Karpas-422 (cell line): ENCODE measurements at regions not wholly inside any gene's neighbourhood (a gene's known extent, or its start where the extent isn't known, plus 50 kb on each side); places are given as distances from the start of the nearest gene placed in this dataset.

Experiments
- DNase-seq: peaks from one replicate; pipeline ENCODE4 v3.0.0-alpha.2; 2015
- H2AFZ ChIP-seq: fragments of 200-600 bp; sonication (generic); 2 replicates; pipeline ENCODE4 v1.6.1; 2014; ENCODE audit warnings: antibody characterized with exemption, low read length, mixed read lengths
- H3K27ac ChIP-seq: fragments of 200-600 bp; sonication (generic); 2 replicates; pipeline ENCODE4 v1.5.1; 2014; ENCODE audit warnings: mild to moderate bottlenecking, low read length, moderate library complexity
- H3K27me3 ChIP-seq: fragments of 200-600 bp; sonication (generic); 2 replicates; pipeline ENCODE4 v1.6.1; 2014; ENCODE audit warnings: low read length, mixed read lengths
- H3K36me3 ChIP-seq: fragments of 200-600 bp; sonication (generic); 2 replicates; pipeline ENCODE4 v1.6.1; 2014; ENCODE audit warnings: low read length, mixed read lengths; ENCODE audit not compliant: insufficient read depth
- H3K4me1 ChIP-seq: fragments of 200-600 bp; sonication (generic); 2 replicates; pipeline ENCODE4 v1.6.1; 2014; ENCODE audit warnings: mild to moderate bottlenecking, low read length, mixed read lengths
- H3K4me2 ChIP-seq: fragments of 200-600 bp; sonication (generic); 2 replicates; pipeline ENCODE4 v1.6.1; 2014; ENCODE audit warnings: low read length, low read depth, mild to moderate bottlenecking; ENCODE audit not compliant: poor library complexity, severe bottlenecking
- H3K4me3 ChIP-seq: fragments of 200-600 bp; sonication (generic); 2 replicates; pipeline ENCODE4 v1.5.1; 2014; ENCODE audit warnings: mild to moderate bottlenecking, antibody characterized with exemption, low read length, mixed read lengths
- H3K79me2 ChIP-seq: fragments of 200-600 bp; sonication (generic); 2 replicates; pipeline ENCODE4 v1.6.1; 2014; ENCODE audit warnings: mild to moderate bottlenecking, low read length, mixed read lengths
- H3K9ac ChIP-seq: fragments of 200-600 bp; sonication (generic); 2 replicates; pipeline ENCODE4 v1.6.0; 2014; ENCODE audit warnings: low read length
- H3K9me2 ChIP-seq: fragments of 200-600 bp; sonication (generic), shearing (Covaris generic); replicated peaks from 2 replicates; pipeline ENCODE4 v1.6.0; 2014; ENCODE audit warnings: mild to moderate bottlenecking, low read length, moderate library complexity; ENCODE audit not compliant: insufficient read depth
- H3K9me3 ChIP-seq: fragments of 300-700, 200-600 bp; sonication (generic); 2 replicates; pipeline ENCODE4 v1.6.1; 2014; ENCODE audit warnings: low read length, mixed read lengths
- H4K20me1 ChIP-seq: fragments of 200-600 bp; sonication (generic); 2 replicates; pipeline ENCODE4 v1.6.1; 2014; ENCODE audit warnings: mild to moderate bottlenecking, antibody characterized with exemption, low read length, low read depth; ENCODE audit not compliant: insufficient read depth

DNA sequence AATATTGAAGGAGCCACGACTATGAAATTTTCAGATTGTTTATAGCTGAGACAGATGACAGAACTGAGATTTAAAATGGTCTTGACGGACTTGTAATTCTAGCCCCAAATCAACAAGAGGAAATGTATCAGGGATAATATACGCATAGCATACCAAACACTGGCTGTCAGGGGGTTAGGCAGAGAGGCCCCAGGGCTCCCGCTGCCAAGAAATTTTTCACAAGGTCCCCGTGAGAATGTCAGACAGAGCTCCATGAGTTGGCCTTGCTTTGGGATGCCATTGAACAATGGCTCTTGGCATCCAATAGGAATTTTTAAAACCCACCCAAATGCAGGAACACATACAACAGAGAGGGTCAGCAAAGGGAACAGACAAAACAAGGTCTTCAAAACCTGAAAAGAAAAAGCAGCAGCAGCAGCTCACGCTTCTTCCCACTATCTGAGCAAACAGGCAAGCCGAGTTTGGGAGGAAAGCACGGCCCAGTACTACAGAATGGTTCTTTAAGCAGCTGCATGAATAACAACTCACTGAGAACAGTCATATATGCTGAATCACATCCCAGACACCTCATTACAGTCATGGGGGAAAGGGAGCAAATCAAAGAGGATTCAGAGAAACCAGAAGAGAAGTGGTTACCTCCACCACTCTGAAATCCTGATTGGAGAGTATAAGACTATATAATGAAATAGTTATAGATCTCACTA, 445.6 kb downstream of the RND3 start:
- Histone ChIP-seq H3K27ac (no peak overlapping the region), H3K36me3 (no peaks in the 10 kb centered on the region), H3K4me3 (no peak overlapping the region), H3K9ac (no peak overlapping the region), H3K79me2 (no peaks in the 10 kb centered on the region), H3K4me2 (no peak overlapping the region), H2AFZ (no peak overlapping the region), H3K9me2 (no peaks in the 10 kb centered on the region), H3K4me1 (no peaks in the 10 kb centered on the region), H4K20me1 (no peaks in the 10 kb centered on the region), H3K27me3 (no peaks in the 10 kb centered on the region), H3K9me3 (no peaks in the 10 kb centered on the region)
- DNase-seq = no peak

GRCh38 chr2:150036622-150037021, 449.0 kb upstream of the MMADHC start:
- Histone ChIP-seq H3K9ac (no peak overlapping the region), H2AFZ (no peak overlapping the region), H4K20me1 (no peaks in the 10 kb centered on the region), H3K4me3 (no peak overlapping the region), H3K36me3 (no peaks in the 10 kb centered on the region), H3K4me2 (no peak overlapping the region), H3K27me3 (no peaks in the 10 kb centered on the region), H3K79me2 (no peaks in the 10 kb centered on the region), H3K9me3 (no peaks in the 10 kb centered on the region), H3K27ac (no peak overlapping the region), H3K4me1 (no peaks in the 10 kb centered on the region), H3K9me2 (no peaks in the 10 kb centered on the region)
- no peak for DNase-seq

- Histone ChIP-seq H3K4me1 (no peaks in the 10 kb centered on the region), H3K79me2 (no peaks in the 10 kb centered on the region)
Observed at GRCh38 chr2:150034665-150035064, 447.1 kb upstream of the MMADHC start.

DNA sequence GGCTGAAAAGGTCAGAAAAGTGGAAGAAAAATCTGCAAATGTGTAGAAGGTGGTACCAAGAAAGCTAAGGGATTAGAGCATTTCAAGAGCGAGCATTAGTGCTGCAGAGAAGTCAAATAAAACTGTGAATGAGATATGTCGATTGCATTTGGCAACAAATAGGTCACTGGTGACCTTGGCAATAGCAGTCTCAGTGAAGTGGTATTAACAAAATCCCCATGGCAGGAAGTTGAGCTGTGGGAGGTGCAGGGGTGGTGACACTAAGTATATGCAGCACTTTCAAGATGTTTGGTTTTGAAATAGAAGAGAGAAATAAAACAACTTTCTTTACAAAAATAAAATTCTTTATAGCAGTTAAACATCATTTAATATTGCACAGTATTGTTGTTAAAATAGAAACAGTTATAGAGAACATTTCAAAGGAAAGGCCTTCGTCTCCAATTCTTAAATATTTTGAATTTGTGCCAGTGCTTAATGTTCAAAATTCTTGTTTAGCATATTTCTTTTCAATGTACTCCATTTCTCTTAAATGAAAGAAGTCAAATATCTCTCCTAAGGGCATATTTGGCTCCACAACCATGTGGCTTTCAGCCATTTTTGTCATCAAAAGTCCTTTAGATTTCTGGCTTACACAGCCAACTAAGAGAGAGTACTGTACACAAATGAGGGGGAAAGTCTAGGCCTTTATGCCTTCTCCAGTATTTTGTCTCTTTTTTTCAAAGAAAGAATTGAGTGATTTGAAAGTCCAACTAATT, 443.0 kb upstream of the MMADHC start:
- Histone ChIP-seq H2AFZ (no peak overlapping the region), H3K9ac (no peak overlapping the region), H3K36me3 (no peaks in the 10 kb centered on the region), H3K4me2 (no peak overlapping the region), H3K27ac (no peak overlapping the region), H3K9me2 (0 out of 2 replicates have a peak, but pooled peaks cover 3% of the 10 kb centered on the region), H3K4me1 (no peaks in the 10 kb centered on the region), H3K4me3 (no peak overlapping the region), H3K79me2 (no peaks in the 10 kb centered on the region), H3K9me3 (no peaks in the 10 kb centered on the region), H3K27me3 (no peaks in the 10 kb centered on the region), H4K20me1 (no peaks in the 10 kb centered on the region)
- DNase-seq = no peak

More at GRCh38 chr2:150034665-150035064, 447.1 kb upstream of the MMADHC start:
- no peak overlapping the region for H2AFZ ChIP-seq
- H3K36me3 ChIP-seq = no peaks in the 10 kb centered on the region
- H3K27me3 ChIP-seq = no peaks in the 10 kb centered on the region
- no peak for DNase-seq
- no peaks in the 10 kb centered on the region for H4K20me1 ChIP-seq
- H3K9me2 ChIP-seq = 0 out of 2 replicates have a peak, but pooled peaks cover 3% of the 10 kb centered on the region
- H3K27ac ChIP-seq = no peak overlapping the region
- no peak overlapping the region for H3K4me2 ChIP-seq
- H3K9ac ChIP-seq = no peak overlapping the region
- no peak overlapping the region for H3K4me3 ChIP-seq
- H3K9me3 ChIP-seq = no peaks in the 10 kb centered on the region

- Histone ChIP-seq H3K4me1 (no peaks in the 10 kb centered on the region), H3K9me2 (0 out of 2 replicates have a peak, but pooled peaks cover 3% of the 10 kb centered on the region), H3K27me3 (no peaks in the 10 kb centered on the region), H4K20me1 (no peaks in the 10 kb centered on the region), H3K4me3 (no peak overlapping the region), H3K79me2 (no peaks in the 10 kb centered on the region), H3K36me3 (no peaks in the 10 kb centered on the region), H3K4me2 (no peak overlapping the region), H3K27ac (no peak overlapping the region), H3K9ac (no peak overlapping the region), H2AFZ (no peak overlapping the region), H3K9me3 (no peaks in the 10 kb centered on the region)
- no peak for DNase-seq
Observed at GRCh38 chr2:150028322-150028721, 440.7 kb upstream of the MMADHC start.

DNA sequence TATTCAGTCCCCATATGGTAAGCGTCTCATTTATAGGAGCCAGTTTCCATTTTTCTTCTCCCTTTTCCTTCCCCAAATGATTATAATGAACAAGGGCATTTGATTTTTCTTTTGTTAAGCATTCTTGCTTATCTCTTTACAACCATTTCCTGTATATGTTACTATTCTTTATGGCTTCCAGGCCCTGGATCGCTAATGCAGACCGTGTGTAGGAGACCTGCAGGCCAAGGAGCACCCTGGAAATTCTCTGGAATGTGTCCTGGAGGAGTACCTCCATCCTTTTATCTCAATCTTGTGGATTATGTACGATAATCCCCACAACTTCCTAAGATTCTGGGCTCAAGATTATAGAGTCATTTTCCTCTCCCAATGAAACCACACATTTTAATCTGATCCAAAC, 439.6 kb upstream of the MMADHC start:
- H3K79me2 ChIP-seq = no peaks in the 10 kb centered on the region
- H3K9ac ChIP-seq = no peak overlapping the region
- H3K9me2 ChIP-seq = 0 out of 2 replicates have a peak, but pooled peaks cover 3% of the 10 kb centered on the region
- no peaks in the 10 kb centered on the region for H3K4me1 ChIP-seq
- no peak overlapping the region for H3K27ac ChIP-seq
- H3K36me3 ChIP-seq = no peaks in the 10 kb centered on the region
- DNase-seq = no peak
- no peak overlapping the region for H3K4me2 ChIP-seq
- no peaks in the 10 kb centered on the region for H4K20me1 ChIP-seq
- H3K27me3 ChIP-seq = no peaks in the 10 kb centered on the region
- no peak overlapping the region for H2AFZ ChIP-seq
- no peak overlapping the region for H3K4me3 ChIP-seq
- H3K9me3 ChIP-seq = no peaks in the 10 kb centered on the region

GRCh38 chr2:150023663-150024062, 436.1 kb upstream of the MMADHC start:
- Histone ChIP-seq H3K27ac (no peak overlapping the region), H3K9me3 (no peaks in the 10 kb centered on the region), H4K20me1 (no peaks in the 10 kb centered on the region), H2AFZ (no peak overlapping the region), H3K9me2 (no peaks in the 10 kb centered on the region), H3K4me2 (no peak overlapping the region), H3K79me2 (no peaks in the 10 kb centered on the region), H3K4me3 (no peak overlapping the region), H3K36me3 (no peaks in the 10 kb centered on the region), H3K9ac (no peak overlapping the region), H3K27me3 (no peaks in the 10 kb centered on the region), H3K4me1 (no peaks in the 10 kb centered on the region)
- no peak for DNase-seq

GRCh38 chr2:150023044-150023443, 435.5 kb upstream of the MMADHC start:
- Histone ChIP-seq H3K9ac (no peak overlapping the region), H3K27ac (no peak overlapping the region), H3K4me2 (no peak overlapping the region), H3K4me1 (no peaks in the 10 kb centered on the region), H3K36me3 (no peaks in the 10 kb centered on the region), H3K9me2 (no peaks in the 10 kb centered on the region), H2AFZ (no peak overlapping the region), H4K20me1 (no peaks in the 10 kb centered on the region), H3K9me3 (no peaks in the 10 kb centered on the region), H3K4me3 (no peak overlapping the region), H3K79me2 (no peaks in the 10 kb centered on the region), H3K27me3 (no peaks in the 10 kb centered on the region)
- DNase-seq = no peak
